ENCODE measurements at regions not wholly inside any gene's neighbourhood (a gene's known extent, or its start where the extent isn't known, plus 50 kb on each side); places are given as distances from the start of the nearest gene placed in this dataset.

GRCh38 chr4:16284050-16284449 is 57.8 kb upstream of the TAPT1 start (continued):
- TF ChIP-seq CEBPZ (IDR thresholded peaks at IDR 0.05; ENCODE audit: borderline replicate concordance, low read depth, low read length) (peak; percentile 45; the same call in 1 of the 2 replicates), CBX3 (IDR thresholded peaks at IDR 0.05; ENCODE audit: borderline replicate concordance in 1 of 2, low read length in 2 of 2) (0 out of 3 replicates have a peak, but pooled peaks of 1 of the 2 experiments have one; percentile 18), NFXL1 (CRISPR knock-in tag; IDR thresholded peaks at IDR 0.05) (no peak), HMGN3 (IDR thresholded peaks at IDR 0.05; ENCODE audit: borderline replicate concordance, extremely low read depth, insufficient read length, low read depth, low read length) (no peak), SIN3A (IDR thresholded peaks at IDR 0.05; ENCODE audit: borderline replicate concordance in 2 of 2, control insufficient read depth in 1 of 2, low read depth in 2 of 2, low read length in 2 of 2) (no peak), MYC (IDR thresholded peaks at IDR 0.05; ENCODE audit: low read depth, low read length) (no peak), MYC (CRISPR knock-in tag; IDR thresholded peaks at IDR 0.05; ENCODE audit: borderline replicate concordance, low read depth) (no peak)

DNA sequence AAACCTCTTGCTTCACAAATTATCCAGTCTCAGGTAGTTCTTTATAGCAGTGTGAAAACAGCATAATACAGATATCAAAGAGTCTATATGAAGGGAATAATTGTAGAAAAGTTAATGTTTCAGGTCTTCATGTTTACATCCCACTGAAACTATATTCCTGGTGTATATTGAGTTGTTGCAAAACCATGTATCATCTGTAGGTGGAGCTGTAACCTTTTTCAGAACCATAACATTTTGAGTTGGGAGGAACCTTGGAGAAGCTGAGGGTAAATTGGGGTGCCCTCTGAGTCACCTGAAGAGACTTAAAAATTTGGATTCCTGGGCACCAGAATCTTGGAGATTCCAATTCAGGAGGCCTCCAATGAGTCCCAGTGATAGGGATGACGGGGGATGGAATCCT is 51.9 kb upstream of the TAPT1 start:
- ChIA-PET CTCF (ENCODE audit: low intra/inter-chr PET ratio) (no interaction called here), POLR2A (no interaction called here)
- no TSS peak for BruUV-seq (replicated peaks)
- Histone ChIP-seq H3K9me1 (ENCODE audit: control insufficient read depth, insufficient read depth, low read length) (no peaks in the 10 kb centered on the region), H4K20me1 (replicated peaks; ENCODE audit: control insufficient read depth, insufficient read depth, low read length) (no peaks in the 10 kb centered on the region), H3K9me3 (replicated peaks; ENCODE audit: control insufficient read depth, insufficient read depth, low read depth, low read length) (peaks cover 2% of the 10 kb centered on the region), H3K27me3 (ENCODE audit: control insufficient read depth in 2 of 2, insufficient read depth in 2 of 2, low read length in 2 of 2) (no peaks in the 10 kb centered on the region; a peak in 1 of 5 replicates), H2AFZ (ENCODE audit: low read depth, low read length) (no peak overlapping the region), H3K4me3 (no peak overlapping the region), H3K4me1 (replicated peaks in 1 of 2; ENCODE audit: control insufficient read depth in 2 of 2, insufficient read depth in 2 of 2, low read length in 2 of 2) (no peaks in the 10 kb centered on the region), H3K79me2 (ENCODE audit: control insufficient read depth, insufficient read depth, low read length) (no peaks in the 10 kb centered on the region), H3K9ac (ENCODE audit: insufficient read depth in 1 of 2, low read depth in 2 of 2, low read length in 2 of 2) (no peak overlapping the region), H3K4me2 (ENCODE audit: insufficient read depth, low read length) (no peak overlapping the region), H3K27ac (ENCODE audit: extremely low read depth, low read depth, low read length) (no peak overlapping the region), H3K36me3 (ENCODE audit: control insufficient read depth, insufficient read depth, low read length) (no peaks in the 10 kb centered on the region)
- ATAC-seq: no peak
- WGBS (ENCODE audit: insufficient coverage, low coverage, missing lambda C conversion rate): 0% methylated on average over 1 of the region's 1 CpG
- TF ChIP-seq TARDBP (IDR thresholded peaks at IDR 0.05) (no peak), CTCF (IDR thresholded peaks at IDR 0.05 in 2 of 3, conservative IDR thresholded peaks at IDR 0.05 in 1 of 3; ENCODE audit: insufficient read depth in 2 of 3, low read depth in 1 of 3, low read length in 3 of 3) (peak; percentile 5 to 45 (median 20); a peak in 3 of 6 replicates)
- intact Hi-C loops (cut with micrococcal nuclease) (no loop called here), in situ Hi-C loops (cut with MboI) (loop anchor here (25.0 kb wide), 1 partner anchor 1059 kb away; no protein-coding TSS in a partner anchor)
- peak in 2 of 4 experiments; percentile 15 to 19 for DNase-seq (ENCODE audit: extremely low read depth in 1 of 4, low spot score in 3 of 4)
- FAIRE-seq: peak; percentile 6
